ENCODE measurements at regions not wholly inside any gene's neighbourhood (a gene's known extent, or its start where the extent isn't known, plus 50 kb on each side); places are given as distances from the start of the nearest gene placed in this dataset.

GRCh38 chr11:119978696-119979095 is 159.2 kb downstream of the TRIM29 start:
- peaks cover 0 to 13% of the 10 kb centered on the region in 2 donors for H3K4me1 ChIP-seq (ENCODE audit: control insufficient read depth in 2 of 2, insufficient read depth in 2 of 2, low read length in 1 of 2)
- no peaks in the 10 kb centered on the region for H3K27me3 ChIP-seq (ENCODE audit: control insufficient read depth in 1 of 2, insufficient read depth in 2 of 2, low read length in 2 of 2)
- no peaks in the 10 kb centered on the region for H3K9me3 ChIP-seq (ENCODE audit: control insufficient read depth in 2 of 2, insufficient read depth in 1 of 2, low read depth in 1 of 2, low read length in 1 of 2)

GRCh38 chr11:119977881-119978280 is 160.0 kb downstream of the TRIM29 start:
- Histone ChIP-seq H3K9me3 (ENCODE audit: control insufficient read depth in 2 of 2, insufficient read depth in 1 of 2, low read depth in 1 of 2, low read length in 1 of 2) (no peaks in the 10 kb centered on the region), H3K27me3 (ENCODE audit: control insufficient read depth in 1 of 2, insufficient read depth in 2 of 2, low read length in 2 of 2) (no peaks in the 10 kb centered on the region), H3K36me3 (ENCODE audit: control insufficient read depth in 2 of 2, insufficient read depth in 2 of 2, low read length in 1 of 2) (no peaks in the 10 kb centered on the region), H3K27ac (ENCODE audit: low read depth in 2 of 2, low read length in 1 of 2) (no peak overlapping the region), H3K4me1 (ENCODE audit: control insufficient read depth in 2 of 2, insufficient read depth in 2 of 2, low read length in 1 of 2) (peaks cover 0 to 7% of the 10 kb centered on the region in 2 donors), H3K4me3 (ENCODE audit: low read depth in 1 of 2, low read length in 2 of 2) (no peak overlapping the region)
- WGBS, 2 donors: 77 to 78% methylated on average over 12 of the region's 12 CpGs

More at GRCh38 chr11:119978696-119979095, 159.2 kb downstream of the TRIM29 start:
- Histone ChIP-seq H3K36me3 (ENCODE audit: control insufficient read depth in 2 of 2, insufficient read depth in 2 of 2, low read length in 1 of 2) (no peaks in the 10 kb centered on the region), H3K4me3 (ENCODE audit: low read depth in 1 of 2, low read length in 2 of 2) (no peak overlapping the region), H3K27ac (ENCODE audit: low read depth in 2 of 2, low read length in 1 of 2) (no peak overlapping the region)
- WGBS, 2 donors: 68 to 82% methylated on average over 3 of the region's 3 CpGs

- H3K27me3 ChIP-seq (ENCODE audit: control insufficient read depth in 1 of 2, insufficient read depth in 2 of 2, low read length in 2 of 2): no peaks in the 10 kb centered on the region
- no peaks in the 10 kb centered on the region for H3K36me3 ChIP-seq (ENCODE audit: control insufficient read depth in 2 of 2, insufficient read depth in 2 of 2, low read length in 1 of 2)
- WGBS, 2 donors: 80 to 84% methylated on average over 3 of the region's 3 CpGs
- no peaks in the 10 kb centered on the region for H3K9me3 ChIP-seq (ENCODE audit: control insufficient read depth in 2 of 2, insufficient read depth in 1 of 2, low read depth in 1 of 2, low read length in 1 of 2)
- no peak overlapping the region for H3K4me3 ChIP-seq (ENCODE audit: low read depth in 1 of 2, low read length in 2 of 2)
- H3K4me1 ChIP-seq (ENCODE audit: control insufficient read depth in 2 of 2, insufficient read depth in 2 of 2, low read length in 1 of 2): peaks cover 0 to 4% of the 10 kb centered on the region in 2 donors
- H3K27ac ChIP-seq (ENCODE audit: low read depth in 2 of 2, low read length in 1 of 2): no peak overlapping the region
These were observed 160.4 kb downstream of the TRIM29 start for GRCh38 chr11:119977561-119977860.

GRCh38 chr11:119976805-119977560 is 160.9 kb downstream of the TRIM29 start:
- WGBS, 2 donors: 82 to 87% methylated on average over 13 of the region's 13 CpGs
- no peak overlapping the region for H3K4me3 ChIP-seq (ENCODE audit: low read depth in 1 of 2, low read length in 2 of 2)
- no peak overlapping the region for H3K27ac ChIP-seq (ENCODE audit: low read depth in 2 of 2, low read length in 1 of 2)

GRCh38 chr11:119975561-119976152 is 162.3 kb downstream of the TRIM29 start:
- no peaks in the 10 kb centered on the region for H3K36me3 ChIP-seq (ENCODE audit: control insufficient read depth in 2 of 2, insufficient read depth in 2 of 2, low read length in 1 of 2)
- peaks cover 0 to 4% of the 10 kb centered on the region in 2 donors for H3K9me3 ChIP-seq (ENCODE audit: control insufficient read depth in 2 of 2, insufficient read depth in 1 of 2, low read depth in 1 of 2, low read length in 1 of 2)
- peaks cover 0 to 4% of the 10 kb centered on the region in 2 donors for H3K4me1 ChIP-seq (ENCODE audit: control insufficient read depth in 2 of 2, insufficient read depth in 2 of 2, low read length in 1 of 2)
- H3K27me3 ChIP-seq (ENCODE audit: control insufficient read depth in 1 of 2, insufficient read depth in 2 of 2, low read length in 2 of 2): no peaks in the 10 kb centered on the region
- H3K4me3 ChIP-seq (ENCODE audit: low read depth in 1 of 2, low read length in 2 of 2): no peak overlapping the region
- 54% methylated on average over 15 of the region's 15 CpGs for WGBS, 2 donors
- H3K27ac ChIP-seq (ENCODE audit: low read depth in 2 of 2, low read length in 1 of 2): no peak overlapping the region

More at GRCh38 chr11:119976805-119977560, 160.9 kb downstream of the TRIM29 start:
- peaks cover 0 to 4% of the 10 kb centered on the region in 2 donors for H3K4me1 ChIP-seq (ENCODE audit: control insufficient read depth in 2 of 2, insufficient read depth in 2 of 2, low read length in 1 of 2)
- peaks cover 0 to 3% of the 10 kb centered on the region in 2 donors for H3K9me3 ChIP-seq (ENCODE audit: control insufficient read depth in 2 of 2, insufficient read depth in 1 of 2, low read depth in 1 of 2, low read length in 1 of 2)
- no peaks in the 10 kb centered on the region for H3K27me3 ChIP-seq (ENCODE audit: control insufficient read depth in 1 of 2, insufficient read depth in 2 of 2, low read length in 2 of 2)
- H3K36me3 ChIP-seq (ENCODE audit: control insufficient read depth in 2 of 2, insufficient read depth in 2 of 2, low read length in 1 of 2): no peaks in the 10 kb centered on the region

GRCh38 chr11:119974467-119974866 is 163.4 kb downstream of the TRIM29 start:
- Histone ChIP-seq H3K4me1 (ENCODE audit: control insufficient read depth in 2 of 2, insufficient read depth in 2 of 2, low read length in 1 of 2) (peaks cover 0 to 4% of the 10 kb centered on the region in 2 donors), H3K36me3 (ENCODE audit: control insufficient read depth in 2 of 2, insufficient read depth in 2 of 2, low read length in 1 of 2) (no peaks in the 10 kb centered on the region), H3K9me3 (ENCODE audit: control insufficient read depth in 2 of 2, insufficient read depth in 1 of 2, low read depth in 1 of 2, low read length in 1 of 2) (peaks cover 0 to 4% of the 10 kb centered on the region in 2 donors), H3K27ac (ENCODE audit: low read depth in 2 of 2, low read length in 1 of 2) (no peak overlapping the region), H3K4me3 (ENCODE audit: low read depth in 1 of 2, low read length in 2 of 2) (no peak overlapping the region), H3K27me3 (ENCODE audit: control insufficient read depth in 1 of 2, insufficient read depth in 2 of 2, low read length in 2 of 2) (no peaks in the 10 kb centered on the region)
- 77 to 80% methylated on average over 4 of the region's 4 CpGs for WGBS, 2 donors

GRCh38 chr11:119974051-119974450 is 163.9 kb downstream of the TRIM29 start:
- H3K4me1 ChIP-seq (ENCODE audit: control insufficient read depth in 2 of 2, insufficient read depth in 2 of 2, low read length in 1 of 2): peaks cover 0 to 4% of the 10 kb centered on the region in 2 donors
- no peak overlapping the region for H3K27ac ChIP-seq (ENCODE audit: low read depth in 2 of 2, low read length in 1 of 2)
- no peaks in the 10 kb centered on the region for H3K36me3 ChIP-seq (ENCODE audit: control insufficient read depth in 2 of 2, insufficient read depth in 2 of 2, low read length in 1 of 2)
- WGBS, 2 donors: 66 to 70% methylated on average over 4 of the region's 4 CpGs
- peaks cover 0 to 4% of the 10 kb centered on the region in 2 donors for H3K9me3 ChIP-seq (ENCODE audit: control insufficient read depth in 2 of 2, insufficient read depth in 1 of 2, low read depth in 1 of 2, low read length in 1 of 2)
- no peak overlapping the region for H3K4me3 ChIP-seq (ENCODE audit: low read depth in 1 of 2, low read length in 2 of 2)
- no peaks in the 10 kb centered on the region for H3K27me3 ChIP-seq (ENCODE audit: control insufficient read depth in 1 of 2, insufficient read depth in 2 of 2, low read length in 2 of 2)

- Histone ChIP-seq H3K27ac (ENCODE audit: low read depth in 2 of 2, low read length in 1 of 2) (no peak overlapping the region), H3K36me3 (ENCODE audit: control insufficient read depth in 2 of 2, insufficient read depth in 2 of 2, low read length in 1 of 2) (no peaks in the 10 kb centered on the region), H3K9me3 (ENCODE audit: control insufficient read depth in 2 of 2, insufficient read depth in 1 of 2, low read depth in 1 of 2, low read length in 1 of 2) (peaks cover 0 to 4% of the 10 kb centered on the region in 2 donors), H3K4me1 (ENCODE audit: control insufficient read depth in 2 of 2, insufficient read depth in 2 of 2, low read length in 1 of 2) (peaks cover 0 to 4% of the 10 kb centered on the region in 2 donors), H3K4me3 (ENCODE audit: low read depth in 1 of 2, low read length in 2 of 2) (no peak overlapping the region), H3K27me3 (ENCODE audit: control insufficient read depth in 1 of 2, insufficient read depth in 2 of 2, low read length in 2 of 2) (no peaks in the 10 kb centered on the region)
- WGBS, 2 donors: 91 to 93% methylated on average over 2 of the region's 2 CpGs
These were observed 165.6 kb downstream of the TRIM29 start for GRCh38 chr11:119972281-119972680.

GRCh38 chr11:119970555-119971304 is 167.2 kb downstream of the TRIM29 start:
- H3K4me1 ChIP-seq (ENCODE audit: control insufficient read depth in 2 of 2, insufficient read depth in 2 of 2, low read length in 1 of 2): peaks cover 0 to 2% of the 10 kb centered on the region in 2 donors
- H3K27ac ChIP-seq (ENCODE audit: low read depth in 2 of 2, low read length in 1 of 2): no peak overlapping the region
- WGBS, 2 donors: 82 to 83% methylated on average over 15 of the region's 15 CpGs
- H3K27me3 ChIP-seq (ENCODE audit: control insufficient read depth in 1 of 2, insufficient read depth in 2 of 2, low read length in 2 of 2): no peaks in the 10 kb centered on the region
- no peak overlapping the region for H3K4me3 ChIP-seq (ENCODE audit: low read depth in 1 of 2, low read length in 2 of 2)
- H3K36me3 ChIP-seq (ENCODE audit: control insufficient read depth in 2 of 2, insufficient read depth in 2 of 2, low read length in 1 of 2): no peaks in the 10 kb centered on the region
- H3K9me3 ChIP-seq (ENCODE audit: control insufficient read depth in 2 of 2, insufficient read depth in 1 of 2, low read depth in 1 of 2, low read length in 1 of 2): peaks cover 0 to 4% of the 10 kb centered on the region in 2 donors
